T-helper 2 cell (primary cell): ENCODE measurements at regions not wholly inside any gene's neighbourhood (a gene's known extent, or its start where the extent isn't known, plus 50 kb on each side); places are given as distances from the start of the nearest gene placed in this dataset.

Experiments used
- DNase-seq, 5 experiments: peaks; one replicate each; pipeline versions ENCODE4 v3.0.0 to v3.0.0-alpha.2; 2012 to 2022

DNA sequence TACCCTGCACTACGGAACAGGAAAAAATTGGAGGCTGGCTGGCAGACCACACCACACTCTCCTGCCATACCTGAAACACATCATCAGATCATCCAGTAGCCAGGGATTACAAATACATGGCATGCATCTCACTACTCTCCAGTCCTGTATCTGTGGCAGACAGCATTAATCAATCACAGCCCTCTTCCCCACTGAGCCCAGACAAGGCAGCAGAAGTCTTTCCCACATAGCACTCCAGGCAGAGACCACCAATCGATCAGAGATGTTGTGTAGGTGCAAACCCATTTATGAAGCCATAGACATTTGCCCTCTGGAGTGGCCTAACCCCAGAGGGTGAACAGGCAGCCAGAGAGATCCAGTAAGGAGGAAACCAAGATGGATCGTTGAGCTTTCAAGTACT lies 410.9 kb upstream of the PROK2 start:
- DNase-seq: no peak

GRCh38 chr3:72194458-72194857 lies 409.5 kb upstream of the PROK2 start:
- no peak for DNase-seq

DNA sequence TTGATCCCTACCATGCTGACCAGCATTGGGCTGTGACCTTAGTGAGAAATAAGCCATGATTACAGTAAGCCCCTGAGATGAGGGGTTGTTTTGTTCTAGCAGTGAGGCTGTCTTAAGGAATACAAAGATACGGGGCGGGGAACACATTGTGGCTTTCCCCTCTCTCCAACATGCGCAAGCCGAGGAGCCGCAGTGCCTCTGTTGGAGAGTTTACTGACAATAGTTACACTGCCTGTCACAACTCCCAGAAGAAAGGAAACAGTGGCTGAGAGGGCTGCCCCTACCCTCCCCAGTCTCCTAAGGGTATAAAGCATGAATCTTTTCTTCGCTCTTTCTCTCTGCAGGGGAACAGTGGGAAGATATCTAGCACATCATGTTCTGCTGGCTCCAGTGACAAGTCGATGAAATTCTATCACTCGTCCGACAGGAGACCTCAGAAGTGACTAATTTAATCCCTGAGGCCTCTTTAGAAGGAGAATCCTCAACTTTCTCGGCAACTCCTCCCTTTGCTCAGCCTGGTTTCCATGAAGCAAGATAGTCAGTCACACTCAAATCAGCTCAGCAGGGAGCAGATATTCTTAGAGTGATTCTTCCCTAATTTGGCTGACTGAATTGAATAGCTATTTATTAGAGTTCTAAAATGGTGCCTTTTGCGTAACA lies 409.0 kb upstream of the PROK2 start:
- DNase-seq: no peak

- DNase-seq: no peak
These were observed 407.6 kb upstream of the PROK2 start for GRCh38 chr3:72192572-72192971.

GRCh38 chr3:72191209-72191960 lies 406.4 kb upstream of the PROK2 start:
- DNase-seq: no peak

DNA sequence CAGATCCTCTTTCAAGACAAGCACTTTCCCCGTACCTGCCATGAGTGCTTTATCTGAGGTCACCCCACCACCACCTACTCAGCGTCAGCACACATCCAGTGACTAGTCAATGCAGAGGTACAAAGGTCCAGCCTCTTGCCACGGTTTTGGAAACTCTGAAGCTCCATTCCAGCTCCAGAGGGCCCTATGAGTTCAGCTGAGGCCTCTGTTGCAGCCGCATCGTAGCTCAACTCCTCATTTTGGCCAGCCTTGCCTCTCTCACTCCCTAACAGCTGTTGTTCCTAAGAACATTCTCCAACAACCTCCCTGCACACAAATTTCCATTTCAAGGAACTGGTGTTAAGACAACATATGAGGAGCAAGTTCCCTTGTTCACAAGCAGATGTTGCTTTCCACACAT lies 405.1 kb upstream of the PROK2 start:
- no peak for DNase-seq

DNA sequence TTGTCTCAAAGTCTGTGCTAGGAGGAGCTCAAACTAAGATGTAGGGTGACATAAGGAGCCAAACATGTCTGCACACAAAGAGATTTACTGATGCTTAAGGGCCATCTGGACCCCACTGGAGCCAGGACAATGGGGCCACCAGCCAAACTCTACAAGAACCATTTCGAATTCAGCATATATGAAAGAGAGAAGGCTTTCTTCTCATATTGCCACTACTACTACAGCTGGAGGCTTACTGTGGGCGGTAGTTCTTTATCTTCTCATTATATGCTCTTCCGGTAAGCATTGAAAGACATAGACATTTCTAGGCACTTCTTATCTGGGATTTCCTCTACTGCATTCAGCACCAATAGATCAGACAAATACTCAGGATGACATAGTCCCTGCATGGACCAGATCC lies 404.4 kb upstream of the PROK2 start:
- DNase-seq: no peak

DNA sequence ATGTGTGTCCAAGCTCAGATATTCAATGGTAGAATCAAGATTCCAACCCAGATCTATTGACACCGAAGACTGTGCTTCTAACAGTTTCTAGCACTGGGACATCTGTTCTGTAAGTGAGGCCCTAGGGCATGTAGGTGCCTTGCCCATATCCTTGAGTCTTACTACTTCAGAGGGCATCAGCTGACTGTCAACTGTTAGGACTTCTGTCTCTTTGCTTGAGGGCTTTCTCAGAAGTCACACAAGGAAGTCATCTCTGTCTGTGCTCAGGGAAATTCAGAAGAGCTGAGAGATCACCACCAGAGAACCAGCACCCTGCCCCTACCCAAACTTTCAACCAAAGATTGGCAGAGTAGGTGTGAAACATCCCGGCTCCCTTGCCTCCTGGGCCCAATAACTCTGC lies 403.6 kb upstream of the PROK2 start:
- no peak for DNase-seq

DNA sequence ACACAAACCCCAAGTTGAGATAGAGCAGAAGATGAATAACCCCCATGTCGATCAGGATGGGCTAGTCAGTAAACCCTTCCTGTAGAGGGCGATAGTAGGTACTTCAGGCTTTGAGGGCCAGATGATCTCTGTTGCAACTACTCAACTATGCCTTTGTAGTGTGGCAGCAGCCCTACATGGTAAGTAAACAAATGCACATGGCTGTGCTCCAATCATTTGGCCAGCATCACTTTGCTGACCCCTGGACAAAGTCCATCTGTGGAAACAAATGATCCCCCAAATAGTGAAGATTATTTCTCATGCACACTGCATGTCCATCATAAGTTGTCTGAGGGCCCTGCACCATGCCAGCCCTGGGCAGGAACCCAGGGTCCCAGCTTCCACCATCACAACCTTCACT lies 402.2 kb upstream of the PROK2 start:
- peak in 1 of 5 experiments; percentile 19 for DNase-seq

DNA sequence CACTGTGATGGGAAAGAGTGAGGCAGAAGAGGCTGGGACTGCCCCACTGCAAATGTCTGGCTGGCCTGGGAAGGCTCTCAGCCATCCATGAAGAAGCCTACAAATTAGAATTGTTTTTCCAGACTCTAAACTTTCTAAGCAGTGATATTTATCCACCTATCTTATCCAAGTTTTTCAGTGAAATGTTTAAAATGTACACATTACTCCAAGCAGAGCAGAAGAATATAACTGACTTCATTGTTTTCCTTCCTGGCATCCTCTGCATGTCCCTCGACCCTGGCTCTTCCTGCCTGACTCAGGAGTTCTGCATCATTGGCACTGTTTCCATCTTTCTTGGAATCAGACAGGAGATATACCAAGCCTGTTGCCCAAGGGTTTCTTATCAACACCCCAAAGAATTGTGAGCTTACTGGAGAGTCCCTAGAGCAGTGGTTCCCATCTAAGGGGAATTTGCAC lies 401.5 kb upstream of the PROK2 start:
- no peak for DNase-seq

DNA sequence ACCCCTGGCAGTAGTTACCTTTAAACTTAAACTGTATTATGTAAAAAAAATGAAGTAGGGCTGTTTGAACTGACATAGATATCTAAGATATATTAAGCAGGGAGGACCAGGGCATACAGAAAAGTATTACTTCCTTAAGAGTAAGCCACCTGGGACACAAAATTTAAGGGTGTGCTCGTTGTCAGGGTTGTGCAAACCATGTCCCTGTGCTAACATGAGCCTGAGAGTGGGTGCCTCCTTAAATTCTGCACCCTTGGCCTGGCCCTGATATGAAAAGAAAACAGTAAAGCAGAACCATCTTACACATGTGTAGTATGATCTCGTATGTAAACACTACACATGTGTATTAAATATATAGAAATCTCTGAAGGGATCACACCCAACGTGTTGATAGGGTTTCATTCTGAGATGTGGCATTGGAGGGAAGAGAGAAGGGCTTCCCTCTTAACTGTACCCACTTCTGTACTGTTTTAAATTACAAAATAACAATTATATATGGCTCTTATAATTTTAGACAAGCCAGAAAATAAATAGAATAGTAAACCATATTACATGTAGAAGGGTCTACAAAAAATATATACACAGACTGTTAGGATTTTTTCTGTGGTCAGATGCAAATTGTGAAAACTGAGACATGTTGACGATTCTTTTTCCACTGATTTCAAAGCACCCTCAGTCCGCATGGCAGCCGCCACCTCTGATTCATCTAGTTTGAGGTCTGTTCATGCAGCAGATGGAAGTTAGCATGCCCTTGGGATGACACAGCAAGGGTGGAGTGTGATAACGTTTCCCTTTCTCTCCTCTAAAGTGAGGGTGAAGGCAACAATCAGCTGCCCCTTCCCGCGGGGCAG lies 400.8 kb upstream of the PROK2 start:
- DNase-seq: no peak

DNA sequence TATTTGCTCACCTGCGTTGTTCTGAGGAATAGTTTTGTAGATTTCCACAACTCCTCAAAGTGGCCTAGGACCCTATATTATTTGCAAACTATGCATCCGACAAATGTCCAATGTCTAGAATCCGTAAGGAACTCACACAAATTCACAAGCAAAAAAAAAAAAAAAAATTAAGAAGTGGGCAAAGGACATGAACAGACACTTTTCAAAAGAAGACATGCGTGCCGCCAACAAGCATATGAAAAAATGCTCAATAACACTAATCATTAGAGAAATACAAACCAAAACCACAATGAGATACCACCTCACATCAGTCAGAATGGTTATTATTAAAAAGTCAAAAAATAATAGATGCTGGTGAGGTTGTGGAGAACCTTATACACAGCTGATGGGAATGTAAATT lies 398.5 kb upstream of the PROK2 start:
- no peak for DNase-seq

GRCh38 chr3:72182206-72182605 lies 397.3 kb upstream of the PROK2 start:
- DNase-seq: no peak

- no peak for DNase-seq
These were observed 396.3 kb upstream of the PROK2 start for GRCh38 chr3:72181251-72181650.

DNA sequence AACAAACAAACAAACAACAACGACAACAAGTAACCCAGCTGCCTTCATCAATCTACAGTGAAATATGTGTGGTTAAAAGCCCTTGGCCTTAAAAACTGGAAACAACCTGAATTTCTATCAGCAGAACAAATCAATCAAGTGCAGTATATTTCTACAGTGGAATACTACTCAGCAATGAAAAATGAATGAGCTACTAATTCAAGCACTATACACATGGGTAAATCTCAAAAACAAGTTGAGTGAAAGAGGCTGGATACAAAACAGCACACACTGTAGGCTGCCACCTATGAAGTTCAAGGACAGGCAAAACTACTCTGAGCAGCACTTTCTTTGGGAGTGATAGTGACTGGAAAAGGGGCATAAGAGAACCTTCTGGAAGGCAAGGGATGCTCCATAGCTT lies 395.5 kb upstream of the PROK2 start:
- no peak for DNase-seq

GRCh38 chr3:72179107-72179464 lies 394.1 kb upstream of the PROK2 start:
- DNase-seq: no peak

GRCh38 chr3:72178463-72179106 lies 393.6 kb upstream of the PROK2 start:
- DNase-seq: peak in 1 of 5 experiments; percentile 74

- DNase-seq: peak in 1 of 5 experiments; percentile 26
These were observed 392.4 kb upstream of the PROK2 start for GRCh38 chr3:72177075-72178050.

GRCh38 chr3:72176537-72177041 lies 391.6 kb upstream of the PROK2 start:
- DNase-seq: no peak

- DNase-seq: no peak
These were observed 390.4 kb upstream of the PROK2 start for GRCh38 chr3:72175296-72175858.

- DNase-seq: no peak
These were observed 389.9 kb upstream of the PROK2 start for GRCh38 chr3:72174890-72175289.
